GM18951 (cell line): ENCODE measurements at regions not wholly inside any gene's neighbourhood (a gene's known extent, or its start where the extent isn't known, plus 50 kb on each side); places are given as distances from the start of the nearest gene placed in this dataset.

Experiments
- POLR2A ChIP-seq: IDR thresholded peaks from 4 replicates; pipeline ENCODE4 v1.6.1; 2011; ENCODE audit warnings: mild to moderate bottlenecking; ENCODE audit not compliant: insufficient read length, insufficient read depth; ENCODE audit errors: extremely low read depth
- in situ Hi-C: fragments of 300-500 bp; cut with MboI; formaldehyde crosslinking; loops from one replicate; pipeline ENCODE4 v1.12.0; 2022; ENCODE audit warnings: low sequenced_read_pairs, mixed read lengths, inconsistent platforms; ENCODE audit not compliant: unreplicated experiment

GRCh38 chr11:70854201-70854600, 398.2 kb downstream of the SHANK2 start:
- TF ChIP-seq POLR2A = no peak
- in situ Hi-C loops = no loop called here

GRCh38 chr11:70854901-70855556, 397.3 kb downstream of the SHANK2 start:
- in situ Hi-C loops = no loop called here
- TF ChIP-seq POLR2A = no peak

GRCh38 chr11:70857894-70858293, 394.5 kb downstream of the SHANK2 start:
- in situ Hi-C loops = no loop called here
- TF ChIP-seq POLR2A = no peak

- TF ChIP-seq POLR2A = no peak
- in situ Hi-C loops = no loop called here
Measured at GRCh38 chr11:70859180-70859579, 393.2 kb downstream of the SHANK2 start.

- TF ChIP-seq POLR2A = no peak
- in situ Hi-C loops = no loop called here
Measured at GRCh38 chr11:70860888-70861287, 391.5 kb downstream of the SHANK2 start.

- no peak for TF ChIP-seq POLR2A
Measured at GRCh38 chr11:70861559-70861958, 390.8 kb downstream of the SHANK2 start.

GRCh38 chr11:70862093-70862492, 390.3 kb downstream of the SHANK2 start:
- no peak for TF ChIP-seq POLR2A
- in situ Hi-C loops = no loop called here

More at GRCh38 chr11:70861559-70861958, 390.8 kb downstream of the SHANK2 start:
- in situ Hi-C loops = no loop called here

- in situ Hi-C loops = no loop called here
- TF ChIP-seq POLR2A = no peak
Measured at GRCh38 chr11:70863186-70863585, 389.2 kb downstream of the SHANK2 start.

- in situ Hi-C loops = no loop called here
- TF ChIP-seq POLR2A = no peak
Measured at GRCh38 chr11:70863993-70864392, 388.4 kb downstream of the SHANK2 start.

- no peak for TF ChIP-seq POLR2A
- in situ Hi-C loops = no loop called here
Measured at GRCh38 chr11:70865356-70865755, 387.0 kb downstream of the SHANK2 start.

GRCh38 chr11:70866834-70867233, 385.5 kb downstream of the SHANK2 start:
- TF ChIP-seq POLR2A = no peak
- in situ Hi-C loops = no loop called here

GRCh38 chr11:70867281-70868047, 384.9 kb downstream of the SHANK2 start:
- in situ Hi-C loops = no loop called here
- no peak for TF ChIP-seq POLR2A

GRCh38 chr11:70868341-70868885, 384.0 kb downstream of the SHANK2 start:
- TF ChIP-seq POLR2A = no peak
- in situ Hi-C loops = no loop called here

GRCh38 chr11:70869054-70869453, 383.3 kb downstream of the SHANK2 start:
- in situ Hi-C loops = no loop called here
- no peak for TF ChIP-seq POLR2A
